Panc1 (cell line): ENCODE measurements at regions not wholly inside any gene's neighbourhood (a gene's known extent, or its start where the extent isn't known, plus 50 kb on each side); places are given as distances from the start of the nearest gene placed in this dataset.

ENCODE experiments used
- CTCF ChIP-seq: fragments of 450-650 bp; IDR thresholded peaks from 2 replicates; pipeline ENCODE4 v1.5.1; 2017; ENCODE audit warnings: mild to moderate bottlenecking
- TCF7L2 ChIP-seq: IDR thresholded peaks from 2 replicates; pipeline ENCODE4 v1.6.1; 2011; ENCODE audit warnings: mild to moderate bottlenecking, low read depth, low read length, inconsistent platforms

DNA sequence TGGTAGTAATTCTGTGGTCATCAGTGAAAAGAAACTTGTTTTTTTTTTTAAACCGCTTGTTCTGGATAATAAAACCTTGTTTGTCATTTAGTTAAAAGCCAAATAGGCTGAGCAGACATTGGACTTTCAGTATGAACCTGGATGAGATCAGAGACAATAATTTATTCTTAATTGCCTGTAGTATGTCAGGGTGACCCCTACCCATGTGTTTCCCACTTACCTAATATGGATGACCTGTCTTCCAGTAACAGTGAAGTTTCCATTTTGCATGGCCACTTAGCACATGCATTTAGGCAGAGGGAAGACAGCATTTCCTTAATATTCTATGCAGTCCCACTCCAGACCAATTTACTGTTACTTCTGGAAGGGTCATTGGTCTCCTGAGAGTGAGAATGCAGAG, 87.6 kb upstream of the CFAP20DC start:
- TF ChIP-seq TCF7L2: no peak
- no peak for TF ChIP-seq CTCF
